NCI-H2227 treated with DMSO at 0.1 percent for 48 hours (cell line): ENCODE measurements at regions not wholly inside any gene's neighbourhood (a gene's known extent, or its start where the extent isn't known, plus 50 kb on each side); places are given as distances from the start of the nearest gene placed in this dataset.

Source experiments
- DNase-seq: peaks from one replicate; lab custom pipeline; 2025; lab: John Stamatoyannopoulos, UW

GRCh38 chr12:18899162-18899561 is 161.2 kb downstream of the CAPZA3 start:
- DNase-seq, result no peak

GRCh38 chr12:18899678-18900317 is 161.9 kb downstream of the CAPZA3 start:
- DNase-seq, result no peak

- no peak for DNase-seq
Observed at GRCh38 chr12:18905134-18905533, 167.2 kb downstream of the CAPZA3 start.

- no peak for DNase-seq
Observed at GRCh38 chr12:18906395-18906794, 168.5 kb downstream of the CAPZA3 start.

GRCh38 chr12:18907127-18907526 is 169.2 kb downstream of the CAPZA3 start:
- DNase-seq, result no peak

- no peak for DNase-seq
Observed at GRCh38 chr12:18907728-18908127, 169.8 kb downstream of the CAPZA3 start.

- no peak for DNase-seq
Observed at GRCh38 chr12:18908191-18908590, 170.3 kb downstream of the CAPZA3 start.

GRCh38 chr12:18919871-18920511 is 182.1 kb downstream of the CAPZA3 start:
- no peak for DNase-seq

- no peak for DNase-seq
Observed at GRCh38 chr12:18922851-18923250, 184.9 kb downstream of the CAPZA3 start.

GRCh38 chr12:18923721-18924120 is 185.8 kb downstream of the CAPZA3 start:
- DNase-seq, result no peak

- peak; percentile 21 for DNase-seq
Observed at GRCh38 chr12:18926188-18926587, 188.3 kb downstream of the CAPZA3 start.

- no peak for DNase-seq
Observed at GRCh38 chr12:18932211-18932610, 194.3 kb downstream of the CAPZA3 start.

- no peak for DNase-seq
Observed at GRCh38 chr12:18932715-18933114, 194.8 kb downstream of the CAPZA3 start.

- DNase-seq, result no peak
Observed at GRCh38 chr12:18935371-18935965, 194.1 kb upstream of the PLEKHA5 start.

- DNase-seq, result no peak
Observed at GRCh38 chr12:18939051-18939450, 190.5 kb upstream of the PLEKHA5 start.

GRCh38 chr12:18942669-18943068 is 186.9 kb upstream of the PLEKHA5 start:
- DNase-seq, result no peak

GRCh38 chr12:18943200-18943599 is 186.3 kb upstream of the PLEKHA5 start:
- DNase-seq, result no peak

- DNase-seq, result no peak
Observed at GRCh38 chr12:18946106-18946505, 183.4 kb upstream of the PLEKHA5 start.

- no peak for DNase-seq
Observed at GRCh38 chr12:18951218-18951617, 178.3 kb upstream of the PLEKHA5 start.

GRCh38 chr12:18953505-18953904 is 176.0 kb upstream of the PLEKHA5 start:
- no peak for DNase-seq

GRCh38 chr12:18955594-18955993 is 173.9 kb upstream of the PLEKHA5 start:
- no peak for DNase-seq

- no peak for DNase-seq
Observed at GRCh38 chr12:18965203-18965602, 164.3 kb upstream of the PLEKHA5 start.

- DNase-seq, result no peak
Observed at GRCh38 chr12:18966954-18967353, 162.6 kb upstream of the PLEKHA5 start.

GRCh38 chr12:18967814-18968213 is 161.7 kb upstream of the PLEKHA5 start:
- no peak for DNase-seq
